NCI-H2107 (cell line): ENCODE measurements at regions not wholly inside any gene's neighbourhood (a gene's known extent, or its start where the extent isn't known, plus 50 kb on each side); places are given as distances from the start of the nearest gene placed in this dataset.

Experiments used
- DNase-seq: peaks from one replicate; lab custom pipeline; 2025; lab: John Stamatoyannopoulos, UW

DNA sequence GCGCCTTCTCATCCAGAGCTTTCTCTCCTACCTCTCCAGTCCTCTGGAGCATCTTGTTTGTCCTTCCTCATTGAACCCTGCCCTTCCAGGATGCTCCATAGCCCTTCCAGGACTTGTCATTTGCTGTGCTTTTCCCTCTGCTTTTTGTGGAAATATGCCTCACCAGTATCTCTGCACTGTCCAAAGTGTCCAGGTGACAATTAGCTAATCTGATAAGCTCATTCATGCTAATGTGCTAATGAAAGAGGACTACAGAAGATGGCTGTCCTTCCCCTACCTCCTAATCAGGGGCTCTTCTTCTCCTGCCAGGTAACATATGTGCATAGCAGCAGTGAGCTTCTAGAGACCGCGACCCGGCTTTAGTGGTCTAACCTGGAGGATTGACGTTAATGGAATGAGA lies 58.4 kb upstream of the OTX2 start:
- DNase-seq: no peak

DNA sequence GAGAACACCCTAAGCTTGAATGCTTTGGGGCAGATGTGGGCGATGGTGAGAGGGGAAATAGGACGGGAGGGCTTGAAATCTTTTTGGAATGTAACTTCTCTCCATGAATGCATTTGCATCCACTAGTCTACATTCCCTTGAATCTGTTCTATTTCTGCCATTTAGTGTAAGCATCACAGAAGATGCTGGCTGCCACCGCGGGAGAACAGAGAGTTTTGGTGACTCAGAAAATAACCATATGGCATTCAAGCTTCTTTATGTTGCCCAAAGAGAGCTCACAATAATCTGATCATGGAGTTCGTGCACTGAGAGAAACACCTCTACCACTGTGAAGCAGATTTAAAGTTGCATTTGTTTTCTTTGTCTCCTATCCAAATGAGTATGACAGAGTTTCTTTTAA lies 52.6 kb upstream of the OTX2 start:
- DNase-seq: no peak

DNA sequence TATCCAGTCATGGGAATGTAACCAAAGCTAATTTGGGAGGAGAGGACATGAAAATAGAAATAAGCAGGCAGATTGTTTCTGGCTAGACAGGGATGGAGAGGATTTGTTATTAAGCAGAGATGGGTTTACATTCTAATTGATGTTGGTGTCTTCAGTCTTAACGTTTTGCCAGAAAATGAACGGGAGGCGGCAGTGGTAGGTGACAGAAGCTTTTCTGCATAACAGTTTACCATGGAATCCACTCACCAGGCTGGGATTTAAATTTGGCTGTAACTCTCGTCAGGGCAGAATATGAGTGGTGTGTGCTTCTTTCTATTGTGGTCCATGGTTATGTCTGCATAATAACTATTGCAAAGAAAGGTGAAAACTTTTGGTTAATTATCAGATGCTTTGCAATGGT lies 50.2 kb upstream of the OTX2 start:
- no peak for DNase-seq
